HCT116 (cell line): ENCODE measurements at regions not wholly inside any gene's neighbourhood (a gene's known extent, or its start where the extent isn't known, plus 50 kb on each side); places are given as distances from the start of the nearest gene placed in this dataset.
"Not testable (repeated sequence)": the region's sequence is repeated elsewhere in the genome, so short reads cannot be mapped to it uniquely, and the experiment has no call there.

Source experiments
- ATAC-seq: fragments of 200-7000 bp; cut with Tn5 transposase; 2 replicates; pipeline ENCODE4 v1.9.1; 2020; ENCODE audit warnings: mild to moderate bottlenecking, moderate library complexity
- BruUV-seq: library from RNA; stranded (reverse); fragments of 400-500 nt; replicated peaks from 2 replicates; lab custom pipeline; 2021; lab: Mats Ljungman, UMichigan
- CTCF ChIA-PET: fragments of 300-600 bp; sonication (Branson Sonifier 250); formaldehyde crosslinking; loops from one replicate; lab custom pipeline; 2021; ENCODE audit warnings: antibody characterized with exemption; lab: Charles Lee
- POLR2A ChIA-PET: fragments of 300-600, 350-600 bp; sonication (Branson Sonifier 250); formaldehyde crosslinking; loops from one replicate; lab custom pipeline; 2021; ENCODE audit warnings: antibody characterized with exemption; lab: Charles Lee
- RAD21 ChIA-PET, 2 experiments: fragments of 300-600 bp; sonication (Branson Sonifier 250); formaldehyde crosslinking; loops; one replicate each; lab custom pipeline; 2023; ENCODE audit warnings: low total read pairs in 2 of 2; ENCODE audit not compliant: uncharacterized antibody in 2 of 2, unreplicated experiment in 2 of 2, low non-redundant PET in 1 of 2; lab: Charles Lee
- DNase-seq: peaks from one replicate; pipeline ENCODE4 v3.0.0-alpha.2; 2010; ENCODE audit warnings: low read depth, low spot score
- H2AFZ ChIP-seq: fragments of 200-600 bp; shearing (Covaris generic), sonication (generic); 2 replicates; pipeline ENCODE4 v1.6.1; 2017; ENCODE audit warnings: low read depth, mixed run types, mixed read lengths, antibody characterized with exemption, low read length; ENCODE audit not compliant: poor library complexity, severe bottlenecking
- H3K27ac ChIP-seq: 2 replicates; pipeline ENCODE4 v1.5.1; 2012; ENCODE audit warnings: low read depth, low read length
- H3K27me3 ChIP-seq: fragments of 200-600 bp; sonication (generic); 2 replicates; pipeline ENCODE4 v1.6.1; 2016; ENCODE audit warnings: mixed run types, low read length, mixed read lengths; ENCODE audit not compliant: insufficient read depth
- H3K36me3 ChIP-seq, 2 experiments: fragments of 200-500 bp in 1 of 2; fragments of 200-600 bp in 1 of 2; sonication (Bioruptor generic) in 1 of 2; sonication (generic) in 1 of 2; 2 replicates each; pipeline versions ENCODE4 v1.5.1 to v1.6.1; 2014 to 2016; ENCODE audit warnings: low read length in 2 of 2, inconsistent platforms in 1 of 2, mixed read lengths in 1 of 2, mixed run types in 1 of 2; ENCODE audit not compliant: insufficient read depth in 2 of 2, control insufficient read depth in 1 of 2
- H3K4me1 ChIP-seq, 2 experiments: fragments of 200-600 bp in 1 of 2; sonication (generic) in 1 of 2; 2 replicates each; pipeline versions ENCODE4 v1.5.1 to v1.6.1; 2012 to 2017; ENCODE audit warnings: low read length in 2 of 2, inconsistent platforms in 1 of 2, mild to moderate bottlenecking in 1 of 2, mixed read lengths in 1 of 2, mixed run types in 1 of 2, moderate library complexity in 1 of 2; ENCODE audit not compliant: insufficient read depth in 2 of 2, control insufficient read depth in 1 of 2
- H3K4me2 ChIP-seq: fragments of 200-600 bp; sonication (generic); 2 replicates; pipeline ENCODE4 v1.6.1; 2017; ENCODE audit warnings: mixed run types, low read length, mixed read lengths
- H3K4me3 ChIP-seq, 2 experiments: fragments of 200-600 bp in 1 of 2; sonication (generic) in 1 of 2; replicated peaks in 1 of 2; 2 replicates each; pipeline ENCODE4 v1.5.1; 2011 to 2016; ENCODE audit warnings: low read length in 2 of 2, control low read depth in 1 of 2, low read depth in 1 of 2, mild to moderate bottlenecking in 1 of 2, mixed read lengths in 1 of 2, mixed run types in 1 of 2
- H3K79me2 ChIP-seq: fragments of 200-600 bp; sonication (generic); 2 replicates; pipeline ENCODE4 v1.6.1; 2017; ENCODE audit warnings: mild to moderate bottlenecking, mixed run types, low read length, moderate library complexity, mixed read lengths; ENCODE audit not compliant: insufficient read depth
- H3K9ac ChIP-seq: fragments of 200-600 bp; sonication (generic); 2 replicates; pipeline ENCODE4 v1.6.1; 2016; ENCODE audit warnings: low read length, mixed read lengths
- H3K9me2 ChIP-seq: fragments of 200-600 bp; sonication (generic), shearing (Covaris generic); 2 replicates; pipeline ENCODE4 v1.6.1; 2017; ENCODE audit warnings: mixed run types, mild to moderate bottlenecking, moderate library complexity; ENCODE audit not compliant: insufficient read depth
- H3K9me3 ChIP-seq, 2 experiments: fragments of 200-500 bp in 1 of 2; fragments of 200-600 bp in 1 of 2; sonication (Bioruptor generic) in 1 of 2; sonication (generic) in 1 of 2; 2 replicates each; pipeline ENCODE4 v1.6.1; 2014 to 2017; ENCODE audit warnings: low read length in 2 of 2, mixed read lengths in 2 of 2, inconsistent platforms in 1 of 2, low read depth in 1 of 2, mild to moderate bottlenecking in 1 of 2, mixed run types in 1 of 2, moderate library complexity in 1 of 2; ENCODE audit not compliant: control insufficient read depth in 1 of 2, insufficient read depth in 1 of 2
- H4K20me1 ChIP-seq: fragments of 200-600 bp; sonication (generic), shearing (Covaris generic); 2 replicates; pipeline ENCODE4 v1.6.1; 2017; ENCODE audit warnings: mixed run types, mild to moderate bottlenecking, moderate library complexity; ENCODE audit not compliant: insufficient read depth
- CBX3 ChIP-seq: IDR thresholded peaks from 2 replicates; pipeline ENCODE4 v1.6.1; 2012; ENCODE audit warnings: low read depth
- CEBPB ChIP-seq: IDR thresholded peaks from 2 replicates; pipeline ENCODE4 v1.6.1; 2012; ENCODE audit warnings: low read depth
- ELF1 ChIP-seq: IDR thresholded peaks from 2 replicates; pipeline ENCODE4 v1.6.1; 2012; ENCODE audit warnings: low read depth, borderline replicate concordance
- FOSL1 ChIP-seq: IDR thresholded peaks from 2 replicates; pipeline ENCODE4 v1.6.1; 2012; ENCODE audit warnings: low read depth
- POLR2A ChIP-seq: IDR thresholded peaks from 2 replicates; pipeline ENCODE4 v1.7.0; 2011; ENCODE audit warnings: borderline replicate concordance; ENCODE audit not compliant: insufficient read depth, insufficient read length; ENCODE audit errors: extremely low read depth
- SIN3A ChIP-seq: IDR thresholded peaks from 2 replicates; pipeline ENCODE4 v1.6.1; 2012; ENCODE audit warnings: low read depth
- intact Hi-C: fragments of 100-400 bp; cut with micrococcal nuclease; formaldehyde crosslinking; loops from 2 replicates; pipeline ENCODE4 v1.10.0; 2022

DNA sequence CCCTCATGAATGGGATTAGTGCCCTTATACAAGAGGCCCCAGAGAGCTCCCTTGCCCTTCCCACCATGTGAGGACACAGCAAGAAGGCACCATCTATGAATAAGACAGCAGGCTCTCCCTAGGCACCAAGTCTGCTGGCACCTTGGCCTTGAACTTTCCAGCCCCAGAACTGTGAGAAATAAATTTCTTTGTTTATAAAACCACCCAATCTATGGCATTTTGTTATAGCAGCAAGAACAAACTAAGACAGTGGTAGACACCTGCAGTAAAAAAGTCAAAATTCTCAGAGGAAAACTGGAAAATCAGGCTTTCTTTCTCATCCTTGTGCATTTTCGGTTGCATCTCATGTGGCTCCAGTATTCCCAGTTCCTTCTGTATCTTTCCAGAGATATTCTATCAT, 90.3 kb downstream of the LSM3 start:
- CTCF ChIA-PET = no interaction called here

GRCh38 chr3:14272041-14272958, 93.7 kb downstream of the LSM3 start:
- ATAC-seq, H3K9me3 ChIP-seq, H3K4me2 ChIP-seq, H4K20me1 ChIP-seq, H3K27ac ChIP-seq, CTCF ChIA-PET, H3K79me2 ChIP-seq, RAD21 ChIA-PET, H3K9me2 ChIP-seq, intact Hi-C loops, H3K4me3 ChIP-seq, H3K4me1 ChIP-seq, POLR2A ChIA-PET, H3K9ac ChIP-seq, H3K27me3 ChIP-seq, BruUV-seq, H3K36me3 ChIP-seq, DNase-seq, H2AFZ ChIP-seq: not testable (repeated sequence)

More for the DNA sequence above, 90.3 kb downstream of the LSM3 start:
- BruUV-seq = no TSS peak
- Histone ChIP-seq H2AFZ (no peak overlapping the region), H4K20me1 (no peaks in the 10 kb centered on the region), H3K9me2 (no peaks in the 10 kb centered on the region), H3K9ac (no peak overlapping the region), H3K27ac (no peak overlapping the region), H3K36me3 (no peaks in the 10 kb centered on the region), H3K9me3 (no peaks in the 10 kb centered on the region), H3K4me1 (no peaks in the 10 kb centered on the region), H3K4me2 (no peak overlapping the region), H3K27me3 (no peaks in the 10 kb centered on the region; the same call in 1 of the 2 replicates), H3K4me3 (no peak overlapping the region), H3K79me2 (no peaks in the 10 kb centered on the region)
- ATAC-seq = no peak
- TF ChIP-seq ELF1 (no peak), POLR2A (no peak), FOSL1 (no peak), CBX3 (no peak), CEBPB (no peak), SIN3A (no peak)
- DNase-seq = no peak
- ChIA-PET RAD21 (no interaction called here), POLR2A (no interaction called here)
- intact Hi-C loops = no loop called here

DNA sequence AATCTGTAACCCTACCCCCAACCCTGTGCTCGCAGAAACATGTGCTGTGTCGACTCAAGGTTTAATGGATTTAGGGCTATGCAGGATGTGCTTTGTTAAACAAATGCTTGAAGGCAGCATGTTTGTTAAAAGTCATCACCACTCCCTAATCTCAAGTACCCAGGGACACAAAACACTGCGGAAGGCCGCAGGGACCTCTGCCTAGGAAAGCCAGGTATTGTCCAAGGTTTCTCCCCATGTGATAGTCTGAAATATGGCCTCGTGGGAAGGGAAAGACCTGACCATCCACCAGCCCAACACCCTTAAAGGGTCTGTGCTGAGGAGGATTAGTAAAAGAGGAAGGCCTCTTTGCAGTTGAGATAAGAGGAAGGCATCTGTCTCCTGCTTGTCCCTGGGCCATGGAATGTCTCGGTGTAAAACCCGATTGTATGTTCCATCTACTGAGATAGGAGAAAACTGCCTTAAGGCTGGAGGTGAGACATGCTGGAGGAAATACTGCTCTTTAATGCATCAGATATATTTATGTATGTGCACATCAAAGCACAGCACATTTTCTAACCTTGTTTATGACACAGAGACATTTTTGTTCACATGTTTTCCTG, 94.4 kb downstream of the LSM3 start:
- H3K4me2 ChIP-seq, CTCF ChIA-PET, RAD21 ChIA-PET, H2AFZ ChIP-seq, H3K4me3 ChIP-seq, H3K9me2 ChIP-seq, H3K36me3 ChIP-seq, BruUV-seq, H3K9ac ChIP-seq, POLR2A ChIA-PET, H3K4me1 ChIP-seq, H3K27me3 ChIP-seq, H3K9me3 ChIP-seq, ATAC-seq, DNase-seq, H4K20me1 ChIP-seq, H3K79me2 ChIP-seq, intact Hi-C loops, H3K27ac ChIP-seq: not testable (repeated sequence)
